MM.1S (cell line): ENCODE measurements at regions not wholly inside any gene's neighbourhood (a gene's known extent, or its start where the extent isn't known, plus 50 kb on each side); places are given as distances from the start of the nearest gene placed in this dataset.

Experiments used
- CTCF ChIP-seq: fragments of 300-600 bp; sonication (generic); IDR thresholded peaks from 2 replicates; pipeline ENCODE4 v1.5.1; 2016; ENCODE audit warnings: antibody characterized with exemption, low read length, mixed read lengths
- EZH2phosphoT487 ChIP-seq: fragments of 300-600 bp; sonication (generic); IDR thresholded peaks from 2 replicates; pipeline ENCODE4 v1.6.1; 2018; ENCODE audit warnings: antibody characterized with exemption, low read length

- TF ChIP-seq CTCF (peak; percentile 37), EZH2phosphoT487 (no peak)
Observed at GRCh38 chr2:117536139-117536538, 278.4 kb upstream of the DDX18 start.
